ENCODE measurements at regions not wholly inside any gene's neighbourhood (a gene's known extent, or its start where the extent isn't known, plus 50 kb on each side); places are given as distances from the start of the nearest gene placed in this dataset.

DNA sequence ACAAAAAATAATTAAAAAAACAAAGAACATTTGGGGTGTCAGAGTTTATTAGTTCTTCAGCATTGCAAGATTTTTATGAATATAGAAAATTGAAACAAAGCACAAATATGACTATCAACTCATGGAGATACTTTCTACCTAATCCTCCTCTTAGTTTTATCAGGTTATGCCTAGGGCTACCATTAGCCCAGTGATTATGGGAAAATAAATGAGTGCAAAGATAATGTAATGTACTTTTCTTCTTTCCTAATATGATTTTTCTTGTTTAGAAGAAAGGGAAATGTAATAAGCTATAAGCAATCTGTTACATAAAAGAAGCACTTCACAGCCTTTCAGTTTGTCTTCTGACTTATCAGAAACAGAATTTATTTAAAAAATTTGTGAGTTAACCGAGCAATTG is 676.8 kb downstream of the SORCS1 start:
- TF ChIP-seq, protein P1, sequence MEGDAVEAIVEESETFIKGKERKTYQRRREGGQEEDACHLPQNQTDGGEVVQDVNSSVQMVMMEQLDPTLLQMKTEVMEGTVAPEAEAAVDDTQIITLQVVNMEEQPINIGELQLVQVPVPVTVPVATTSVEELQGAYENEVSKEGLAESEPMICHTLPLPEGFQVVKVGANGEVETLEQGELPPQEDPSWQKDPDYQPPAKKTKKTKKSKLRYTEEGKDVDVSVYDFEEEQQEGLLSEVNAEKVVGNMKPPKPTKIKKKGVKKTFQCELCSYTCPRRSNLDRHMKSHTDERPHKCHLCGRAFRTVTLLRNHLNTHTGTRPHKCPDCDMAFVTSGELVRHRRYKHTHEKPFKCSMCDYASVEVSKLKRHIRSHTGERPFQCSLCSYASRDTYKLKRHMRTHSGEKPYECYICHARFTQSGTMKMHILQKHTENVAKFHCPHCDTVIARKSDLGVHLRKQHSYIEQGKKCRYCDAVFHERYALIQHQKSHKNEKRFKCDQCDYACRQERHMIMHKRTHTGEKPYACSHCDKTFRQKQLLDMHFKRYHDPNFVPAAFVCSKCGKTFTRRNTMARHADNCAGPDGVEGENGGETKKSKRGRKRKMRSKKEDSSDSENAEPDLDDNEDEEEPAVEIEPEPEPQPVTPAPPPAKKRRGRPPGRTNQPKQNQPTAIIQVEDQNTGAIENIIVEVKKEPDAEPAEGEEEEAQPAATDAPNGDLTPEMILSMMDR (IDR thresholded peaks at IDR 0.05; ENCODE audit: extremely low read depth in 1 of 2, insufficient read depth in 1 of 2, low read depth in 1 of 2, low read length in 2 of 2), result no peak
- no peak for TF ChIP-seq POLR2A (IDR thresholded peaks at IDR 0.05; ENCODE audit: low read depth, low read length)
- TF ChIP-seq, protein P2, sequence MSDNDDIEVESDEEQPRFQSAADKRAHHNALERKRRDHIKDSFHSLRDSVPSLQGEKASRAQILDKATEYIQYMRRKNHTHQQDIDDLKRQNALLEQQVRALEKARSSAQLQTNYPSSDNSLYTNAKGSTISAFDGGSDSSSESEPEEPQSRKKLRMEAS (IDR thresholded peaks at IDR 0.05; ENCODE audit: insufficient read depth, insufficient read length), result no peak
- no peak for TF ChIP-seq EZH2 (IDR thresholded peaks at IDR 0.05; ENCODE audit: borderline replicate concordance, low read depth, low read length, severe bottlenecking)
- TF ChIP-seq POLR2AphosphoS5 (IDR thresholded peaks at IDR 0.05; ENCODE audit: insufficient read depth, low read depth, low read length), result no peak
- TF ChIP-seq GATA2 (IDR thresholded peaks at IDR 0.05; ENCODE audit: insufficient read depth, insufficient read length, low read depth, low read length), result no peak
- no peak for TF ChIP-seq MYC (IDR thresholded peaks at IDR 0.05; ENCODE audit: low read depth, low read length)
- no peak for TF ChIP-seq JUN (IDR thresholded peaks at IDR 0.05; ENCODE audit: borderline replicate concordance, insufficient read depth, insufficient read length, low read depth)

All from endothelial cell of umbilical vein (primary cell).